Testis (tissue), 2 donors: ENCODE measurements at regions not wholly inside any gene's neighbourhood (a gene's known extent, or its start where the extent isn't known, plus 50 kb on each side); places are given as distances from the start of the nearest gene placed in this dataset.

Source experiments
- DNase-seq: peaks from one replicate; pipeline ENCODE4 v3.0.0-alpha.2; 2019
- H3K27ac ChIP-seq, 2 donors: fragments of 200-600 bp; sonication (generic); one replicate each; pipeline ENCODE4 v1.5.1; 2019
- H3K27me3 ChIP-seq: fragments of 200-600 bp; sonication (generic); one replicate; pipeline ENCODE4 v1.5.1; 2019
- H3K36me3 ChIP-seq: fragments of 200-600 bp; sonication (generic); one replicate; pipeline ENCODE4 v1.5.1; 2017; ENCODE audit warnings: low read depth; ENCODE audit errors: missing control alignments
- H3K4me1 ChIP-seq: fragments of 200-600 bp; sonication (generic); one replicate; pipeline ENCODE4 v1.5.1; 2019
- H3K4me3 ChIP-seq, 2 donors: fragments of 200-600 bp; sonication (generic); one replicate each; pipeline ENCODE4 v1.5.1; 2017 to 2019
- H3K9me3 ChIP-seq: fragments of 200-600 bp; sonication (generic); one replicate; pipeline ENCODE4 v1.5.1; 2017
- CTCF ChIP-seq, 3 experiments: fragments of 450-650 bp in 2 of 3; fragments of 200-600 bp in 1 of 3; sonication (generic) in 1 of 3; IDR thresholded peaks; one replicate each; pipeline ENCODE4 v1.5.1; 2016 to 2019; ENCODE audit warnings: antibody characterized with exemption in 3 of 3, mild to moderate bottlenecking in 2 of 3, moderate library complexity in 1 of 3
- POLR2A ChIP-seq: fragments of 450-650 bp; IDR thresholded peaks from one replicate; pipeline ENCODE4 v1.6.1; 2017; ENCODE audit warnings: antibody characterized with exemption, mild to moderate bottlenecking, moderate library complexity
- WGBS, 2 donors: methylation state at CpG; one replicate each; pipeline ENCODE4 v1.1.5; 2018; 5-methylcytosine and 5-hydroxymethylcytosine counted together
- intact Hi-C: fragments of 100-400 bp; cut with DNase I; formaldehyde crosslinking; loops from one replicate; pipeline ENCODE4 v1.15.1; 2023; ENCODE audit warnings: low total_unique reads

- H3K27ac ChIP-seq, result peak overlapping the region in 1 of 2 donors; percentile 39
- TF ChIP-seq CTCF (IDR thresholded peaks at IDR 0.05) (no peak), POLR2A (no peak)
- 68 to 82% methylated on average over 6 of the region's 6 CpGs for WGBS, 2 donors
- intact Hi-C loops, result no loop called here
- no peak for DNase-seq
- no peaks in the 10 kb centered on the region for H3K9me3 ChIP-seq
- H3K27me3 ChIP-seq, result no peaks in the 10 kb centered on the region
- H3K36me3 ChIP-seq, result no peaks in the 10 kb centered on the region
- no peak overlapping the region for H3K4me3 ChIP-seq
- peaks cover 23% of the 10 kb centered on the region for H3K4me1 ChIP-seq
These were observed 56.6 kb upstream of the PRDM11 start for GRCh38 chr11:45089676-45090499.

GRCh38 chr11:45090607-45091006 lies 55.8 kb upstream of the PRDM11 start:
- no peak overlapping the region for H3K4me3 ChIP-seq
- no peaks in the 10 kb centered on the region for H3K36me3 ChIP-seq
- no peak for TF ChIP-seq POLR2A
- no peak for TF ChIP-seq CTCF (IDR thresholded peaks at IDR 0.05)
- no peak overlapping the region for H3K27ac ChIP-seq
- intact Hi-C loops, result no loop called here
- DNase-seq, result no peak
- H3K9me3 ChIP-seq, result no peaks in the 10 kb centered on the region
- no peaks in the 10 kb centered on the region for H3K27me3 ChIP-seq
- H3K4me1 ChIP-seq, result peaks cover 23% of the 10 kb centered on the region
- WGBS, 2 donors, result 61 to 63% methylated on average over 3 of the region's 3 CpGs

- DNase-seq, result no peak
- H3K9me3 ChIP-seq, result no peaks in the 10 kb centered on the region
- no peak overlapping the region for H3K27ac ChIP-seq
- no peaks in the 10 kb centered on the region for H3K27me3 ChIP-seq
- 59 to 60% methylated on average over 10 to 11 of the region's 11 CpGs for WGBS, 2 donors
- no peaks in the 10 kb centered on the region for H3K36me3 ChIP-seq
- H3K4me3 ChIP-seq, result no peak overlapping the region
- peaks cover 23% of the 10 kb centered on the region for H3K4me1 ChIP-seq
- TF ChIP-seq CTCF (IDR thresholded peaks at IDR 0.05) (no peak), POLR2A (no peak)
- intact Hi-C loops, result no loop called here
These were observed 54.7 kb upstream of the PRDM11 start for GRCh38 chr11:45091563-45092403.

- intact Hi-C loops, result no loop called here
These were observed 54.0 kb upstream of the PRDM11 start for GRCh38 chr11:45092404-45092785.

More at GRCh38 chr11:45092404-45092785, 54.0 kb upstream of the PRDM11 start:
- Histone ChIP-seq H3K4me1 (peaks cover 23% of the 10 kb centered on the region), H3K9me3 (no peaks in the 10 kb centered on the region), H3K27ac (no peak overlapping the region), H3K4me3 (no peak overlapping the region), H3K36me3 (no peaks in the 10 kb centered on the region), H3K27me3 (no peaks in the 10 kb centered on the region)
- TF ChIP-seq POLR2A, result no peak
- no peak for TF ChIP-seq CTCF (IDR thresholded peaks at IDR 0.05)
- no peak for DNase-seq
- WGBS, 2 donors, result 66 to 72% methylated on average over 5 of the region's 5 CpGs
